ENCODE measurements at regions not wholly inside any gene's neighbourhood (a gene's known extent, or its start where the extent isn't known, plus 50 kb on each side); places are given as distances from the start of the nearest gene placed in this dataset.

DNA sequence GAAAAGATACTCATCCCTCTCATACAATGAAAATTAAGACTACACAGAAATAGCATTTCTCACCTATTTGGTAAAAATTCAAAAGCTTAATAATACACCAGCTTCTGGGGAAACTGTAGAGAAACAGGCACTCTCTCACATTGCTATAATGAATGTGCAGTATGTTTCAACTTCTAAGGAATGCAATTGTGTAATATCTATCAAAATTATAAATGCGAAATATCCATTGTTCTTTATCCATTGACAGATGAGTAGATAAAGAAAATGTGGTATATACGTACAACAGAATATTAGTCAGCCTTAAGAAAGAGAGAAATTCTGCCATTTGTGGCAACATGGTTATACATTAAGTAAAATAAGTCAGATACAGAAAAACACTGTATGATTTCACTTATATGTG, 101.4 kb upstream of the OR9G4 start:
- no peak overlapping the region for H3K27ac Mint-ChIP-seq
- H3K36me3 Mint-ChIP-seq = no peaks in the 10 kb centered on the region
- H3K27me3 Mint-ChIP-seq = no peaks in the 10 kb centered on the region
- no peaks in the 10 kb centered on the region for H3K4me1 Mint-ChIP-seq (ENCODE audit: unreplicated experiment)
- H3K4me3 Mint-ChIP-seq = no peak overlapping the region
- TF ChIP-seq, protein P1, sequence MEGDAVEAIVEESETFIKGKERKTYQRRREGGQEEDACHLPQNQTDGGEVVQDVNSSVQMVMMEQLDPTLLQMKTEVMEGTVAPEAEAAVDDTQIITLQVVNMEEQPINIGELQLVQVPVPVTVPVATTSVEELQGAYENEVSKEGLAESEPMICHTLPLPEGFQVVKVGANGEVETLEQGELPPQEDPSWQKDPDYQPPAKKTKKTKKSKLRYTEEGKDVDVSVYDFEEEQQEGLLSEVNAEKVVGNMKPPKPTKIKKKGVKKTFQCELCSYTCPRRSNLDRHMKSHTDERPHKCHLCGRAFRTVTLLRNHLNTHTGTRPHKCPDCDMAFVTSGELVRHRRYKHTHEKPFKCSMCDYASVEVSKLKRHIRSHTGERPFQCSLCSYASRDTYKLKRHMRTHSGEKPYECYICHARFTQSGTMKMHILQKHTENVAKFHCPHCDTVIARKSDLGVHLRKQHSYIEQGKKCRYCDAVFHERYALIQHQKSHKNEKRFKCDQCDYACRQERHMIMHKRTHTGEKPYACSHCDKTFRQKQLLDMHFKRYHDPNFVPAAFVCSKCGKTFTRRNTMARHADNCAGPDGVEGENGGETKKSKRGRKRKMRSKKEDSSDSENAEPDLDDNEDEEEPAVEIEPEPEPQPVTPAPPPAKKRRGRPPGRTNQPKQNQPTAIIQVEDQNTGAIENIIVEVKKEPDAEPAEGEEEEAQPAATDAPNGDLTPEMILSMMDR (conservative IDR thresholded peaks at IDR 0.05) = no peak
- no peaks in the 10 kb centered on the region for H3K9me3 Mint-ChIP-seq
- no peak for DNase-seq (ENCODE audit: extremely low spot score, unreplicated experiment)

DNA sequence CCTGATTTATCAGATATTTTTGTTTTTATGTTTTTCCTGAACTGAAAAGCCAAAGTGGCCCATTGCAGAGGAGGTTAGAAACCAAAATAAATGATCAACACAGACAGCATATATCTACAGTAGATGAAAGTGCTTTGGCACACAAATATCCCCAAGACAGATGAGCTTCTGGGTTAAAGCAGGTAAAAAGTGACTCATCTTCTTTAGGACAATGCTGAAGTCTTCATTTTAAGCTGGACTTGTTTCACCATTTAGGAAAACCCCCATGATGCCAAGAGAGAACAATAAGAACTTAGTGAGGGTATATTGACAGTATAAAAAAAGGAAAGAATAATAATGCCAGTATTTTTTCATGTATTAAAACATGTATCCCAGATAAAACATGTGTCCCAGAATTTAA, 100.8 kb upstream of the OR9G4 start:
- no peaks in the 10 kb centered on the region for H3K27me3 Mint-ChIP-seq

DNA sequence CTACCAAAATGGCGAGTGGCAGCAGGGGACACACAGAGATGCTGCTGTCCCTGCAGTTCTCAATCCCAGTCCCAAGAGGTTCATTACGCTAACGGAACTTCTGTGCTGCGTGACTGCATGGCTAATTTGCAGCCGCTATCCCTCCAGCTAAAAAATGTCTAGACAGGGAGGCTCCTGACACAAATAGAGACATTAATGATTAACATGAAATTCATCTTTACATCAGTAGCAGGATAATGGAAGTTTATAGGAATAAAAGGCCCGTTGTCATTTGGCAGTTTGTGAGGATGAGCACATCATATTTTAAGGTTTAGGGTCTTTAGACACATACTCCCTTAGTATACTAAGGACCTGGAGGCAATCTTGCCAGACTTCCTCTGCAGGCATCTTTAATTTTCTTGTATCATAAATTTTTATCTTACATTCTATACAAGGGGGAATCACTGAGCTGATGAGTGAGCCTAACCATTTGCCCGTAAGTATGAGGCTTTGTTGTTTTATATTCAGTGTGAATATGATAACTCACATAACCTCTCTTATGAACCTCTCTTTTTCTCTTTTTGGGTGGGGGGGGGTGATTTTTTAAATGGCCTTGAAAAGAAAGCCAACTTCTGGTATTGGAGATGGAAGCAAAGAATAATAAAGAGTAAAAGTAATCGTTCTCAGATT, 99.8 kb upstream of the OR9G4 start:
- H3K27me3 Mint-ChIP-seq = peaks cover 4% of the 10 kb centered on the region
- H3K9me3 Mint-ChIP-seq = no peaks in the 10 kb centered on the region
- TF ChIP-seq, protein P1 (conservative IDR thresholded peaks at IDR 0.05) = no peak
- no peaks in the 10 kb centered on the region for H3K4me1 Mint-ChIP-seq (ENCODE audit: unreplicated experiment)
- no peak overlapping the region for H3K4me3 Mint-ChIP-seq
- no peak for DNase-seq (ENCODE audit: extremely low spot score, unreplicated experiment)
- no peak overlapping the region for H3K27ac Mint-ChIP-seq
- H3K36me3 Mint-ChIP-seq = no peaks in the 10 kb centered on the region

More for the DNA sequence above, 100.8 kb upstream of the OR9G4 start:
- no peaks in the 10 kb centered on the region for H3K4me1 Mint-ChIP-seq (ENCODE audit: unreplicated experiment)
- no peak for DNase-seq (ENCODE audit: extremely low spot score, unreplicated experiment)
- TF ChIP-seq, protein P1 (conservative IDR thresholded peaks at IDR 0.05) = no peak
- H3K4me3 Mint-ChIP-seq = no peak overlapping the region
- H3K9me3 Mint-ChIP-seq = no peaks in the 10 kb centered on the region
- H3K36me3 Mint-ChIP-seq = no peaks in the 10 kb centered on the region
- no peak overlapping the region for H3K27ac Mint-ChIP-seq

DNA sequence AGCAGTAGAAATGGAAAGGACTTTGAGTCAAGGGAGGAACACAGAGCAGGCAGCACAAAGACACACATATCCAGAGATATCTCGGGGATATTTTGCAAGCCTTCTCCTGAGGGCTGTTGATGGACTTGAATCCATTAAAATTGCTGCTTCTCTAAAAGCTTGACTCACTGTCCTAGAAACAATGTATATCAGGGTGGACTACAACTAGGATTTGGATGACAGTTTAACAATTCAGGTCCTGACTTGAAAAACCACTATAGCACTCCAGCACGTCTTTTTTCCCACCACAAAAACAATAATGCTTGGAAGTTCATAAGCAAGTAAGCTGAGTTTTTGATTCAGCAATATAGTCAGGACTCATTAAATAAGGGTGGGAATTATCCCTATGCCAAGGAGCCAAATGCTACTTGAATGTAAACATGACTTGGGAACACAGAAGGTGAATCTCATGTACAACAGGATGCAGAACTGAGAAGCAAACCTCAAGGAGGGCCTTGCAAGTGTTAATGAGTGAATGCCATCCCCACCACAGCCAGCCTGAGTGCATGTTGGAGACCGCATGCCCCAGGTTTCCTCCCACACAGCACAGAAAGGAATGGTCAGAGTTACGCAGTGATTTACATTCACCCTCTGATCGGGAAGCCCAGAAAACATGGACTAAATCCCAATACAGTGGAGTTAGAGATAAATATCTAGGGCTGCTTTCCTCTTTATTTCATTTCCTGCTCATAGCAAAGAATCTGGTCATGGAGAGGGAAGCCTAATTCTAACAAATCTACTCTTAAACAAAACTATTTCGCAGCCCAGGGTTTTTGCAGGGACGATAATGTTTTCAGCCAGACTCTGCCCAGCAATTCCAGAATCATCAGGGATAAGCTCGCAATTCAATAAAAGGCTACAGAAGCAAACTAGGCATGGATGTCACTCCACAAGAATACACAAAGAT, 98.4 kb upstream of the OR9G4 start:
- no peaks in the 10 kb centered on the region for H3K9me3 Mint-ChIP-seq
- H3K27ac Mint-ChIP-seq = no peak overlapping the region
- no peak for DNase-seq (ENCODE audit: extremely low spot score, unreplicated experiment)
- H3K4me3 Mint-ChIP-seq = no peak overlapping the region
- H3K27me3 Mint-ChIP-seq = peaks cover 4% of the 10 kb centered on the region
- TF ChIP-seq, protein P1 (conservative IDR thresholded peaks at IDR 0.05) = no peak
- no peaks in the 10 kb centered on the region for H3K36me3 Mint-ChIP-seq
- H3K4me1 Mint-ChIP-seq (ENCODE audit: unreplicated experiment) = no peaks in the 10 kb centered on the region

DNA sequence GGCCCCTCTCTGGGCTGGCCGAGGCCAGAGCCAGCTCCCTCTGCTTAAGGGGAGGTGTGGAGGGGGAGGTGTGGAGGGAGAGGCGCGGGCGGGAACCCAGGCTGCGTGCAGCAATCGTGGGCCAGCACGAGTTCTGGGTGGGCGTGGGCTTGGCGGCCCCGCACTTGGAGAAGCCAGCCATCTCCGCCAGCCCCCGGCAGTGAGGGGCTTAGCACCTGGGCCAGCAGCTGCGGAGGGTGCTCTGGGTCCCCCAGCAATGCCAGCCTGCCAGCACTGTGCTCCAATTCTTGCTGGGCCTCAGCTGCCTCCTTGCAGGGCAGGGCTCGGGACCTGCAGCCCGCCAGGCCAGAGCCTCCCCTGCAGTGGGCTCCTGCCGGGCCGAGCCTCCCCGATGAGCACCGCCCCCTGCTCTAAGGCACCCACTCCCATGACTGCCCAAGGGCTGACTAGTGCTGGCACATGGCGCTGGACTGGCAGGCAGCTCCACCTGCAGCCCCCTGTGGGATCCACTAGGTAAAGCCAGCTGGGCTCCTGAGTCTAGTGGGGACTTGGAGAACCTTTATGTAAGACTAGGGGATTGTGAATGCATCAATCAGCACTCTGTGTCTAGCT, 96.7 kb upstream of the OR9G4 start:
- Mint-ChIP-seq H3K4me3 (no peak overlapping the region), H3K9me3 (no peaks in the 10 kb centered on the region), H3K4me1 (ENCODE audit: unreplicated experiment) (peaks cover 4% of the 10 kb centered on the region), H3K27me3 (peaks cover 9% of the 10 kb centered on the region), H3K27ac (no peak overlapping the region), H3K36me3 (no peaks in the 10 kb centered on the region)
- DNase-seq (ENCODE audit: extremely low spot score, unreplicated experiment) = no peak
- TF ChIP-seq, protein P1 (conservative IDR thresholded peaks at IDR 0.05) = no peak

Data from type B pancreatic cell (in vitro differentiated cells).